ENCODE measurements at regions not wholly inside any gene's neighbourhood (a gene's known extent, or its start where the extent isn't known, plus 50 kb on each side); places are given as distances from the start of the nearest gene placed in this dataset.

DNA sequence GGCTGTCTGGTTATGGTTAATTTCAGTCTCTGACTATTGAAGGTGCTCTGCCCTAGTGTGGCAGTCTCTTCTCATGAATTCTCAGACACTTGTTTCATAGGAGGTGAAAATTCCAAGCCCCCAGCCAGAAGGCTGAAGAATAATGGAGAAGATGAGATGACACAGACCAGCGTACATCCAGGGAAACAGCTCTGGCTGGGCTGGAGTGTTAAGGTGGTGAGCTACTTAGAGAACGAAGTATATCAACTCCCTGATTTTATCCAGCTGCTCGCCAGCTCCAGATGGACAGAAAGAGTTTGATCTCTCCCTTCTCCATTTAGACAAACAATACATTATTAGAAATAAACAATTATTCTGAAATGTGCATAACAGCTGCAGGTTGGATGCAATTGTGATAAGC lies 494.5 kb upstream of the RGMA start:
- Histone ChIP-seq H3K4me1 (ENCODE audit: control insufficient read depth, insufficient read depth, low read length) (no peaks in the 10 kb centered on the region), H3K9me3 (replicated peaks; ENCODE audit: control insufficient read depth, insufficient read depth, low read length) (no peaks in the 10 kb centered on the region), H3K27ac (ENCODE audit: control insufficient read depth, insufficient read depth) (no peak overlapping the region), H3K79me2 (ENCODE audit: control insufficient read depth, insufficient read depth, low read length) (no peaks in the 10 kb centered on the region), H3K9ac (ENCODE audit: control insufficient read depth, insufficient read depth, low read length) (no peak overlapping the region), H4K20me1 (ENCODE audit: control insufficient read depth, insufficient read depth) (no peaks in the 10 kb centered on the region), H3K4me2 (ENCODE audit: control insufficient read depth, insufficient read depth) (no peak overlapping the region), H2AFZ (ENCODE audit: control insufficient read depth, low read depth, low read length) (no peak overlapping the region), H3K27me3 (replicated peaks in 1 of 2; ENCODE audit: control insufficient read depth in 2 of 2, insufficient read depth in 2 of 2, low read length in 1 of 2) (no peaks in the 10 kb centered on the region), H3K36me3 (ENCODE audit: control insufficient read depth in 2 of 2, insufficient read depth in 2 of 2, low read length in 1 of 2) (no peaks in the 10 kb centered on the region), H3K4me3 (no peak overlapping the region)
- in situ Hi-C loops (cut with MboI) (no loop called here), intact Hi-C loops (cut with micrococcal nuclease; ENCODE audit: unreplicated experiment) (no loop called here)
- POLR2A ChIA-PET: no interaction called here
- 3% methylated on average over 3 of the region's 3 CpGs for WGBS (ENCODE audit: insufficient coverage, insufficient replicate concordance, low lambda C conversion rate, missing lambda C conversion rate)
- CTCF ChIA-PET: no interaction called here
- no peak for TF ChIP-seq IRF3 (IDR thresholded peaks at IDR 0.05)
- no peak for TF ChIP-seq STAT3 (IDR thresholded peaks at IDR 0.05; ENCODE audit: low read depth, low read length)
- TF ChIP-seq YY1 (IDR thresholded peaks at IDR 0.05; ENCODE audit: low read depth, low read length): no peak
- TF ChIP-seq ETV6 (conservative IDR thresholded peaks at IDR 0.05 in 1 of 2, IDR thresholded peaks at IDR 0.05 in 1 of 2; ENCODE audit: borderline replicate concordance in 1 of 2, low read depth in 1 of 2): no peak
- no peak for TF ChIP-seq RCOR1 (conservative IDR thresholded peaks at IDR 0.05; ENCODE audit: low read depth, low read length)
- BruUV-seq (replicated peaks): no TSS peak
- RAD21 ChIA-PET (ENCODE audit: unreplicated experiment): no interaction called here
- FAIRE-seq (no peak), DNase-seq (ENCODE audit: low read depth, low spot score) (no peak), ATAC-seq (no peak)
- SMC1A ChIA-PET (ENCODE audit: uncharacterized antibody, unreplicated experiment): no interaction called here

DNA sequence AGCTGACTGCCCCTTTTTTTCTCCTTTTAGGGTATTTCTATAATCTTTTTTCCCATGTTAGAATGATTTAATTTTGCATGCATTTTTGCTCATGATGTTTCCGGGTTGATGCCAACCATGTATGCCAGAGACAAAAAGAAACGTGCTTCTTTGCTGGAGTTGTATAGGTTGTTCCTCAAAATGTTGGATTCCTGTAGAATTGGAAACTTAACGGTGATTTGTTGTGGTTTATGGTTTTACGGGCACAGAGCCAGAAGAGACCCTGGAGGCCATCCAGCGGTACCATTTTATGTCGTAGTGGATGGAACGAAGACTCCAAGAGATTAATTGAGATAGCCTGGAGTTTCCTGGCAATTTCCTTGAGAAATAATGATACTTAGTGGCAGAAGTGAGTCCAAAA lies 481.5 kb upstream of the RGMA start:
- WGBS (ENCODE audit: insufficient coverage, insufficient replicate concordance, low lambda C conversion rate, missing lambda C conversion rate): 7% methylated on average over 7 of the region's 7 CpGs
- FAIRE-seq: no peak
- no peak for TF ChIP-seq NBN (IDR thresholded peaks at IDR 0.05)
- TF ChIP-seq ATF2 (IDR thresholded peaks at IDR 0.05; ENCODE audit: low read length): no peak
- no peak for TF ChIP-seq SUZ12 (IDR thresholded peaks at IDR 0.05; ENCODE audit: unreplicated experiment)
- no peak for TF ChIP-seq MXI1 (IDR thresholded peaks at IDR 0.05; ENCODE audit: low read depth, low read length)
- TF ChIP-seq EZH2 (IDR thresholded peaks at IDR 0.05; ENCODE audit: borderline replicate concordance, control insufficient read depth, low read depth, low read length): no peak
- TF ChIP-seq RAD21 (IDR thresholded peaks at IDR 0.05; ENCODE audit: insufficient read depth, low read depth, low read length): no peak
- no peak for TF ChIP-seq NFIC (IDR thresholded peaks at IDR 0.05; ENCODE audit: low read depth, low read length)
- no peak for TF ChIP-seq JUNB (IDR thresholded peaks at IDR 0.05)
- TF ChIP-seq RAD51 (IDR thresholded peaks at IDR 0.05): no peak

More for the DNA sequence above, 481.5 kb upstream of the RGMA start:
- Histone ChIP-seq H2AFZ (ENCODE audit: control insufficient read depth, low read depth, low read length) (no peak overlapping the region), H3K27me3 (replicated peaks in 1 of 2; ENCODE audit: control insufficient read depth in 2 of 2, insufficient read depth in 2 of 2, low read length in 1 of 2) (no peaks in the 10 kb centered on the region), H3K4me3 (no peak overlapping the region), H4K20me1 (ENCODE audit: control insufficient read depth, insufficient read depth) (no peaks in the 10 kb centered on the region), H3K9ac (ENCODE audit: control insufficient read depth, insufficient read depth, low read length) (no peak overlapping the region), H3K4me1 (ENCODE audit: control insufficient read depth, insufficient read depth, low read length) (no peaks in the 10 kb centered on the region), H3K79me2 (ENCODE audit: control insufficient read depth, insufficient read depth, low read length) (no peaks in the 10 kb centered on the region), H3K36me3 (ENCODE audit: control insufficient read depth in 2 of 2, insufficient read depth in 2 of 2, low read length in 1 of 2) (no peaks in the 10 kb centered on the region), H3K9me3 (replicated peaks; ENCODE audit: control insufficient read depth, insufficient read depth, low read length) (no peaks in the 10 kb centered on the region), H3K4me2 (ENCODE audit: control insufficient read depth, insufficient read depth) (no peak overlapping the region), H3K27ac (ENCODE audit: control insufficient read depth, insufficient read depth) (no peak overlapping the region)
- POLR2A ChIA-PET: no interaction called here
- no TSS peak for BruUV-seq (replicated peaks)
- RAD21 ChIA-PET (ENCODE audit: unreplicated experiment): no interaction called here
- ATAC-seq: no peak
- CTCF ChIA-PET: interaction anchor here (1.1 kb wide), 1 partner anchor 8 kb away, joined by 3 read pairs; no protein-coding TSS in a partner anchor
- intact Hi-C loops (cut with micrococcal nuclease; ENCODE audit: unreplicated experiment): no loop called here
- no peak for DNase-seq (ENCODE audit: low read depth, low spot score)
- SMC1A ChIA-PET (ENCODE audit: uncharacterized antibody, unreplicated experiment): no interaction called here
- in situ Hi-C loops (cut with MboI): no loop called here

Data from GM12878 (cell line).